ENCODE measurements at regions not wholly inside any gene's neighbourhood (a gene's known extent, or its start where the extent isn't known, plus 50 kb on each side); places are given as distances from the start of the nearest gene placed in this dataset.
A peak's percentile ranks its signal among the peaks of the same experiment; 100 is the strongest.

DNA sequence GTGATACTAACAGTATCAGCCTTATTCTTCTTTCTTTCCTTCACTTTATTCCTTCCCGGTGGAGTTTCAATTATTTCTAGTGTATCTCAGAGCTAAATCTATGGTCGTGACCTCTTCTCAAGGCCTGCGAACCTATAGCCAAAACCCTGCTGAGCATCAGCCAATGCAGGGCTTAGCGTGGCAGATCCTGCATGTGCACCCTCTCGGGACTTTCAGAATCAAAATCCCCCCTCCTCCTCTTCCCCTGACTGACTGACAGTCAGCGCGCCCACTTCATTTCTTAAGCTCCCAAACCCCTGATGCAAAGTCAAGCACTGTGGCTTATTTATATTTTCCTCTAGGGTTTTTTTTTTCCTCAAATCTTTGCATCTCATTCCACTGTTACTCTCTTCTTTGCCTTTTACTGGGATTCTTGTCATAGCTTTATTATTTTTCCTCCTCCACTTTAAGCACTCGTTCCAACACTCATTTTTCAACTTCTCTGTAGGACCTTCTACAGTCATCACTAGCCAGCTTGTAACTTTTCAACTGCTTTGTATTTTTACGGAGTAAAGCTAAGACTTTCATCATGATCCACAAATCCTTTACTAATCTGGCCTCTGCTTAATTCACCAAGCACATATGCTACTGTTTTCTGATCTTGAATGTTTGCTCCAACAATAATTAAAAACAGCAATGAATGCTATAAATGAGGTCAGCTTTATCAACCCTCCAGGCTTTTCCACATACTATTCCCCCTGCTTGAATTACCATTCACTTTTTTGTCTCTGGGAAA lies 896.5 kb upstream of the PIK3C3 start:
- no peak for DNase-seq (ENCODE audit: low spot score)
- H3K36me3 ChIP-seq (ENCODE audit: insufficient read depth), result no peaks in the 10 kb centered on the region
- H3K27me3 ChIP-seq (ENCODE audit: insufficient read depth), result no peaks in the 10 kb centered on the region
- ATAC-seq, result no peak
- no peaks in the 10 kb centered on the region; the same call in 2 of the 3 replicates for H3K9me3 Mint-ChIP-seq
- H3K4me1 Mint-ChIP-seq, result no peaks in the 10 kb centered on the region; the same call in 2 of the 3 replicates
- no peak overlapping the region for H3K4me3 ChIP-seq
- no peaks in the 10 kb centered on the region for H3K36me3 Mint-ChIP-seq (ENCODE audit: low read depth)
- no peaks in the 10 kb centered on the region for H3K79me2 ChIP-seq (replicated peaks; ENCODE audit: insufficient read depth)
- no peak overlapping the region for H3K27ac ChIP-seq (ENCODE audit: low read depth)
- no peaks in the 10 kb centered on the region for H3K9me2 ChIP-seq (ENCODE audit: insufficient read depth)
- no peak overlapping the region for H3K27ac Mint-ChIP-seq
- TF ChIP-seq, protein P1, sequence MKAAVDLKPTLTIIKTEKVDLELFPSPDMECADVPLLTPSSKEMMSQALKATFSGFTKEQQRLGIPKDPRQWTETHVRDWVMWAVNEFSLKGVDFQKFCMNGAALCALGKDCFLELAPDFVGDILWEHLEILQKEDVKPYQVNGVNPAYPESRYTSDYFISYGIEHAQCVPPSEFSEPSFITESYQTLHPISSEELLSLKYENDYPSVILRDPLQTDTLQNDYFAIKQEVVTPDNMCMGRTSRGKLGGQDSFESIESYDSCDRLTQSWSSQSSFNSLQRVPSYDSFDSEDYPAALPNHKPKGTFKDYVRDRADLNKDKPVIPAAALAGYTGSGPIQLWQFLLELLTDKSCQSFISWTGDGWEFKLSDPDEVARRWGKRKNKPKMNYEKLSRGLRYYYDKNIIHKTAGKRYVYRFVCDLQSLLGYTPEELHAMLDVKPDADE (IDR thresholded peaks at IDR 0.05), result no peak
- TF ChIP-seq CREB1 (CRISPR knock-in tag; IDR thresholded peaks at IDR 0.05; ENCODE audit: low read depth), result no peak
- no peak for TF ChIP-seq EZH2 (IDR thresholded peaks at IDR 0.05; ENCODE audit: low read depth, unreplicated experiment)
- TF ChIP-seq EZH2phosphoT487 (IDR thresholded peaks at IDR 0.05; ENCODE audit: unreplicated experiment), result no peak
- TF ChIP-seq, protein P2, sequence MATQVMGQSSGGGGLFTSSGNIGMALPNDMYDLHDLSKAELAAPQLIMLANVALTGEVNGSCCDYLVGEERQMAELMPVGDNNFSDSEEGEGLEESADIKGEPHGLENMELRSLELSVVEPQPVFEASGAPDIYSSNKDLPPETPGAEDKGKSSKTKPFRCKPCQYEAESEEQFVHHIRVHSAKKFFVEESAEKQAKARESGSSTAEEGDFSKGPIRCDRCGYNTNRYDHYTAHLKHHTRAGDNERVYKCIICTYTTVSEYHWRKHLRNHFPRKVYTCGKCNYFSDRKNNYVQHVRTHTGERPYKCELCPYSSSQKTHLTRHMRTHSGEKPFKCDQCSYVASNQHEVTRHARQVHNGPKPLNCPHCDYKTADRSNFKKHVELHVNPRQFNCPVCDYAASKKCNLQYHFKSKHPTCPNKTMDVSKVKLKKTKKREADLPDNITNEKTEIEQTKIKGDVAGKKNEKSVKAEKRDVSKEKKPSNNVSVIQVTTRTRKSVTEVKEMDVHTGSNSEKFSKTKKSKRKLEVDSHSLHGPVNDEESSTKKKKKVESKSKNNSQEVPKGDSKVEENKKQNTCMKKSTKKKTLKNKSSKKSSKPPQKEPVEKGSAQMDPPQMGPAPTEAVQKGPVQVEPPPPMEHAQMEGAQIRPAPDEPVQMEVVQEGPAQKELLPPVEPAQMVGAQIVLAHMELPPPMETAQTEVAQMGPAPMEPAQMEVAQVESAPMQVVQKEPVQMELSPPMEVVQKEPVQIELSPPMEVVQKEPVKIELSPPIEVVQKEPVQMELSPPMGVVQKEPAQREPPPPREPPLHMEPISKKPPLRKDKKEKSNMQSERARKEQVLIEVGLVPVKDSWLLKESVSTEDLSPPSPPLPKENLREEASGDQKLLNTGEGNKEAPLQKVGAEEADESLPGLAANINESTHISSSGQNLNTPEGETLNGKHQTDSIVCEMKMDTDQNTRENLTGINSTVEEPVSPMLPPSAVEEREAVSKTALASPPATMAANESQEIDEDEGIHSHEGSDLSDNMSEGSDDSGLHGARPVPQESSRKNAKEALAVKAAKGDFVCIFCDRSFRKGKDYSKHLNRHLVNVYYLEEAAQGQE (IDR thresholded peaks at IDR 0.05; ENCODE audit: unreplicated experiment), result no peak
- TF ChIP-seq STAT1 (IDR thresholded peaks at IDR 0.05; ENCODE audit: unreplicated experiment), result no peak
- TF ChIP-seq NANOG (IDR thresholded peaks at IDR 0.05; ENCODE audit: borderline replicate concordance), result no peak
- TF ChIP-seq JUNB (IDR thresholded peaks at IDR 0.05; ENCODE audit: unreplicated experiment), result no peak
- TF ChIP-seq, protein P3, sequence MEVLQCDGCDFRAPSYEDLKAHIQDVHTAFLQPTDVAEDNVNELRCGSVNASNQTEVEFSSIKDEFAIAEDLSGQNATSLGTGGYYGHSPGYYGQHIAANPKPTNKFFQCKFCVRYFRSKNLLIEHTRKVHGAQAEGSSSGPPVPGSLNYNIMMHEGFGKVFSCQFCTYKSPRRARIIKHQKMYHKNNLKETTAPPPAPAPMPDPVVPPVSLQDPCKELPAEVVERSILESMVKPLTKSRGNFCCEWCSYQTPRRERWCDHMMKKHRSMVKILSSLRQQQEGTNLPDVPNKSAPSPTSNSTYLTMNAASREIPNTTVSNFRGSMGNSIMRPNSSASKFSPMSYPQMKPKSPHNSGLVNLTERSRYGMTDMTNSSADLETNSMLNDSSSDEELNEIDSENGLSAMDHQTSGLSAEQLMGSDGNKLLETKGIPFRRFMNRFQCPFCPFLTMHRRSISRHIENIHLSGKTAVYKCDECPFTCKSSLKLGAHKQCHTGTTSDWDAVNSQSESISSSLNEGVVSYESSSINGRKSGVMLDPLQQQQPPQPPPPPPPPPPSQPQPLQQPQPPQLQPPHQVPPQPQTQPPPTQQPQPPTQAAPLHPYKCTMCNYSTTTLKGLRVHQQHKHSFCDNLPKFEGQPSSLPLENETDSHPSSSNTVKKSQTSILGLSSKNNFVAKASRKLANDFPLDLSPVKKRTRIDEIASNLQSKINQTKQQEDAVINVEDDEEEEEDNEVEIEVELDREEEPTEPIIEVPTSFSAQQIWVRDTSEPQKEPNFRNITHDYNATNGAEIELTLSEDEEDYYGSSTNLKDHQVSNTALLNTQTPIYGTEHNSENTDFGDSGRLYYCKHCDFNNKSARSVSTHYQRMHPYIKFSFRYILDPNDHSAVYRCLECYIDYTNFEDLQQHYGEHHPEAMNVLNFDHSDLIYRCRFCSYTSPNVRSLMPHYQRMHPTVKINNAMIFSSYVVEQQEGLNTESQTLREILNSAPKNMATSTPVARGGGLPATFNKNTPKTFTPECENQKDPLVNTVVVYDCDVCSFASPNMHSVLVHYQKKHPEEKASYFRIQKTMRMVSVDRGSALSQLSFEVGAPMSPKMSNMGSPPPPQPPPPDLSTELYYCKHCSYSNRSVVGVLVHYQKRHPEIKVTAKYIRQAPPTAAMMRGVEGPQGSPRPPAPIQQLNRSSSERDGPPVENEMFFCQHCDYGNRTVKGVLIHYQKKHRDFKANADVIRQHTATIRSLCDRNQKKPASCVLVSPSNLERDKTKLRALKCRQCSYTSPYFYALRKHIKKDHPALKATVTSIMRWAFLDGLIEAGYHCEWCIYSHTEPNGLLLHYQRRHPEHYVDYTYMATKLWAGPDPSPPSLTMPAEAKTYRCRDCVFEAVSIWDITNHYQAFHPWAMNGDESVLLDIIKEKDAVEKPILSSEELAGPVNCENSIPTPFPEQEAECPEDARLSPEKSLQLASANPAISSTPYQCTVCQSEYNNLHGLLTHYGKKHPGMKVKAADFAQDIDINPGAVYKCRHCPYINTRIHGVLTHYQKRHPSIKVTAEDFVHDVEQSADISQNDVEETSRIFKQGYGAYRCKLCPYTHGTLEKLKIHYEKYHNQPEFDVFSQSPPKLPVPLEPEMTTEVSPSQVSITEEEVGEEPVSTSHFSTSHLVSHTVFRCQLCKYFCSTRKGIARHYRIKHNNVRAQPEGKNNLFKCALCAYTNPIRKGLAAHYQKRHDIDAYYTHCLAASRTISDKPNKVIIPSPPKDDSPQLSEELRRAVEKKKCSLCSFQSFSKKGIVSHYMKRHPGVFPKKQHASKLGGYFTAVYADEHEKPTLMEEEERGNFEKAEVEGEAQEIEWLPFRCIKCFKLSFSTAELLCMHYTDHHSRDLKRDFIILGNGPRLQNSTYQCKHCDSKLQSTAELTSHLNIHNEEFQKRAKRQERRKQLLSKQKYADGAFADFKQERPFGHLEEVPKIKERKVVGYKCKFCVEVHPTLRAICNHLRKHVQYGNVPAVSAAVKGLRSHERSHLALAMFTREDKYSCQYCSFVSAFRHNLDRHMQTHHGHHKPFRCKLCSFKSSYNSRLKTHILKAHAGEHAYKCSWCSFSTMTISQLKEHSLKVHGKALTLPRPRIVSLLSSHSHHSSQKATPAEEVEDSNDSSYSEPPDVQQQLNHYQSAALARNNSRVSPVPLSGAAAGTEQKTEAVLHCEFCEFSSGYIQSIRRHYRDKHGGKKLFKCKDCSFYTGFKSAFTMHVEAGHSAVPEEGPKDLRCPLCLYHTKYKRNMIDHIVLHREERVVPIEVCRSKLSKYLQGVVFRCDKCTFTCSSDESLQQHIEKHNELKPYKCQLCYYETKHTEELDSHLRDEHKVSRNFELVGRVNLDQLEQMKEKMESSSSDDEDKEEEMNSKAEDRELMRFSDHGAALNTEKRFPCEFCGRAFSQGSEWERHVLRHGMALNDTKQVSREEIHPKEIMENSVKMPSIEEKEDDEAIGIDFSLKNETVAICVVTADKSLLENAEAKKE (CRISPR knock-in tag; IDR thresholded peaks at IDR 0.05), result no peak
- TF ChIP-seq ZNF331 (CRISPR knock-in tag; IDR thresholded peaks at IDR 0.05; ENCODE audit: low read depth), result no peak
- no peak for TF ChIP-seq POLR2AphosphoS5 (IDR thresholded peaks at IDR 0.05; ENCODE audit: low read depth)
- TF ChIP-seq, protein P4, sequence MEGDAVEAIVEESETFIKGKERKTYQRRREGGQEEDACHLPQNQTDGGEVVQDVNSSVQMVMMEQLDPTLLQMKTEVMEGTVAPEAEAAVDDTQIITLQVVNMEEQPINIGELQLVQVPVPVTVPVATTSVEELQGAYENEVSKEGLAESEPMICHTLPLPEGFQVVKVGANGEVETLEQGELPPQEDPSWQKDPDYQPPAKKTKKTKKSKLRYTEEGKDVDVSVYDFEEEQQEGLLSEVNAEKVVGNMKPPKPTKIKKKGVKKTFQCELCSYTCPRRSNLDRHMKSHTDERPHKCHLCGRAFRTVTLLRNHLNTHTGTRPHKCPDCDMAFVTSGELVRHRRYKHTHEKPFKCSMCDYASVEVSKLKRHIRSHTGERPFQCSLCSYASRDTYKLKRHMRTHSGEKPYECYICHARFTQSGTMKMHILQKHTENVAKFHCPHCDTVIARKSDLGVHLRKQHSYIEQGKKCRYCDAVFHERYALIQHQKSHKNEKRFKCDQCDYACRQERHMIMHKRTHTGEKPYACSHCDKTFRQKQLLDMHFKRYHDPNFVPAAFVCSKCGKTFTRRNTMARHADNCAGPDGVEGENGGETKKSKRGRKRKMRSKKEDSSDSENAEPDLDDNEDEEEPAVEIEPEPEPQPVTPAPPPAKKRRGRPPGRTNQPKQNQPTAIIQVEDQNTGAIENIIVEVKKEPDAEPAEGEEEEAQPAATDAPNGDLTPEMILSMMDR (conservative IDR thresholded peaks at IDR 0.05; ENCODE audit: low read depth in 2 of 2), result no peak
- no peak for TF ChIP-seq ZNF114 (CRISPR knock-in tag; IDR thresholded peaks at IDR 0.05)
- H3K4me2 ChIP-seq, result no peak overlapping the region
- H2AFZ ChIP-seq, result peak overlapping the region; percentile 11; the same call in 1 of the 2 replicates
- H3F3A ChIP-seq (replicated peaks; ENCODE audit: low read depth), result no peaks in the 10 kb centered on the region
- H3K4me1 ChIP-seq (ENCODE audit: insufficient read depth), result no peaks in the 10 kb centered on the region
- no peaks in the 10 kb centered on the region for H4K20me1 ChIP-seq (replicated peaks; ENCODE audit: insufficient read depth)
- H3K27me3 Mint-ChIP-seq (ENCODE audit: insufficient read depth, low read depth, poor library complexity), result no peaks in the 10 kb centered on the region
- H3K4me3 Mint-ChIP-seq, result no peak overlapping the region

All from GM23338 (cell line).